ENCODE measurements at regions not wholly inside any gene's neighbourhood (a gene's known extent, or its start where the extent isn't known, plus 50 kb on each side); places are given as distances from the start of the nearest gene placed in this dataset.

DNA sequence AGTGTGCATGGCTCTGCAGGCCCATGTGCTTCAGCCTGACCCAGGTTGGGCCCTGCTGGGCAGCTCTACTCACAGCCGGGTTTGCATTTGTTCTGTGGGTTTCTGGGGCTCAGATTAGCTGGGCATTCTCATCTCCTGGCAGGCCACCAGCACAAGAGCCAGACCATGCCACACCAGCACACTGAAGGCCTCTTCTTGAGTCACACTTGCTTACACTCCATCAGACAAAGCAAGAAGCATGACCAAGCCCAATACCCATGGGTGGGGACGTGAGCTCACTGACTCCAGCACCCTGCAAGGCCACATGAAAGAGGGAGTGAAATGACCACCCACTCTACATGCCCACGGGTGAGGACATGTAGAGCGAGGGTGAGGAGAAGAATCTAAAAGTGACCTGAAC is 257.8 kb upstream of the PPP2R2D start:
- DNase-seq (ENCODE audit: low read depth) = no peak
- TF ChIP-seq, protein P1, sequence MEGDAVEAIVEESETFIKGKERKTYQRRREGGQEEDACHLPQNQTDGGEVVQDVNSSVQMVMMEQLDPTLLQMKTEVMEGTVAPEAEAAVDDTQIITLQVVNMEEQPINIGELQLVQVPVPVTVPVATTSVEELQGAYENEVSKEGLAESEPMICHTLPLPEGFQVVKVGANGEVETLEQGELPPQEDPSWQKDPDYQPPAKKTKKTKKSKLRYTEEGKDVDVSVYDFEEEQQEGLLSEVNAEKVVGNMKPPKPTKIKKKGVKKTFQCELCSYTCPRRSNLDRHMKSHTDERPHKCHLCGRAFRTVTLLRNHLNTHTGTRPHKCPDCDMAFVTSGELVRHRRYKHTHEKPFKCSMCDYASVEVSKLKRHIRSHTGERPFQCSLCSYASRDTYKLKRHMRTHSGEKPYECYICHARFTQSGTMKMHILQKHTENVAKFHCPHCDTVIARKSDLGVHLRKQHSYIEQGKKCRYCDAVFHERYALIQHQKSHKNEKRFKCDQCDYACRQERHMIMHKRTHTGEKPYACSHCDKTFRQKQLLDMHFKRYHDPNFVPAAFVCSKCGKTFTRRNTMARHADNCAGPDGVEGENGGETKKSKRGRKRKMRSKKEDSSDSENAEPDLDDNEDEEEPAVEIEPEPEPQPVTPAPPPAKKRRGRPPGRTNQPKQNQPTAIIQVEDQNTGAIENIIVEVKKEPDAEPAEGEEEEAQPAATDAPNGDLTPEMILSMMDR (IDR thresholded peaks at IDR 0.05; ENCODE audit: insufficient read depth, low read depth, low read length, missing control alignments) = no peak

DNA sequence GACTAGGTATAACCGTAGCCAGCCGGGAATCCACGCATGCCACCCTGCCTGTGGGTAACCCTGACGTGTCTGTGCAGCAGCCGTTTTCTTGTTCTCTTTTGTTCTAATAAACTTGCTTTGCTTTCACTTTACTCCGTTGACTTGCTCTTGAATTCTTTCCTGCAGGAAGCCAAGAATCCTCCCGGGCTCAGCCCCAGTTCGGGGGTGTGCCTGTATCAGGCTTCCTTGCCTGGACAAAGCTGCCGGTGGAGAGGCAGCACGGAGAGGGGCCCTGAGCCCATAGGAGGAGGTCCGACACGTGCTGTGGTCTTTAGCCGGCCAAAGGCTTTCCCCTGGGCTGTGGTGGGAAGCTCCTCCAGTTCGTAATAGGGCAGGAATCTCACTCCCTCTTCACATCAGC is 256.5 kb upstream of the PPP2R2D start:
- TF ChIP-seq, protein P1 (IDR thresholded peaks at IDR 0.05; ENCODE audit: insufficient read depth, low read depth, low read length, missing control alignments) = no peak
- no peak for DNase-seq (ENCODE audit: low read depth)
- H3K4me3 ChIP-seq (ENCODE audit: low read depth, low read length) = no peak overlapping the region

More for the DNA sequence above, 257.8 kb upstream of the PPP2R2D start:
- H3K4me3 ChIP-seq (ENCODE audit: low read depth, low read length) = no peak overlapping the region

DNA sequence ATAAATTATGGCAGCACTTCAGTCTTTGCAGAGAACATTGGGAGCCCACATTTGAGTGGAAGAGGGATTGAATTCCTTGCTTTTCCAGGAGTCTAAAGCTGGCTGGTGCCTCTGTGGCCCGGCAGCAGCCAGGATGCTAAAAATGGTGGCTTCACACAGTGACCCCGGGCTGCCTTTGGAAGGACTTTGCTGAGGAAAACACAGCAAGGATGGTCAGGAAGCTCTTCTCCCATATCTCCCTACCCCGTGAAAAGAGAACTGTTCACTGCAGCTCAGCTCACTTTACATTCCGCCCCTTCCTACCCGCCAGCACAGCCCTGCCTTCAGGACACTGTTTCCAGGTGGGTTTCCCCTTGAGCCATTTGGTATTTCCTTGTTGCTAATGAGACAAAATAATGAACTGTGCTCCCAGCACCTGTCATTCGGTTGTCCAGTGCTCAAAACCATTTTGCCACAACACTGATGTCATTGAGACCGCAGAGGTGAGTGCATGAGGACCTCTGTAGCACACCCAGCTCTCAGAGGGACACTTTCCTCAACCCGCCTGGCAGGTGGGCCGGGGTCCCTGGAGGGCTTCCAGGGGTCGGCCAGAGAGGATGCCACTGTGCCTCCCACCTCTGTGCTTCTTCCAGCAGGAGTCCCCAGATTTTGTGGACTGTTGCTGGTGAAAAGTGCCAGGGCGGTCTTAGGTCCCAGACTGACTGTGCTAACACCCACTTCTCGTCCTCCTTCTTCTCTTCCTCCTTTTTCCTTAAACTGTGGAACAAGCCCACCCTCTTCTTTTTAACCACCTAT is 255.7 kb upstream of the PPP2R2D start:
- TF ChIP-seq, protein P1 (IDR thresholded peaks at IDR 0.05; ENCODE audit: insufficient read depth, low read depth, low read length, missing control alignments) = no peak
- no peak overlapping the region for H3K4me3 ChIP-seq (ENCODE audit: low read depth, low read length)
- no peak for DNase-seq (ENCODE audit: low read depth)

DNA sequence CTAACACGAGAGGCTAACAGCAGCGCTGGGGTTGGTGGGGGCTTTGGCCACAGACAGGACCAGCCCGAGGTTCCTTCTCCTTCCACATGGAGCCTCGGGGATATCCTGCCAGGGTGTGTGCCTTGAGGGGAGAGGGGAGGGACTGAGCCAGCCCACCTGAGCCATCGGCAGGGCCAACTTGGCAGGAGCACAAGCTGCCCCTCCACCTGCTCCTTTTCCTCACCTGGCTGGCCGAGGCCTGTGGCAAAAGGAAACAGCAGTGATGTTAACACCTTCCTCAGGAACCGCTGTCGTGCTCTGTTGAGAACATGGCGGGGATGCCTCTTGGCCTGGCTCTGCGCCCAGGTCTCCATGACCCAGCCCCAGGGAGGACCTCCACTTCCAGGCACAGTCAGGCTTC is 255.1 kb upstream of the PPP2R2D start:
- DNase-seq (ENCODE audit: low read depth) = no peak
- H3K4me3 ChIP-seq (ENCODE audit: low read depth, low read length) = no peak overlapping the region
- TF ChIP-seq, protein P1 (IDR thresholded peaks at IDR 0.05; ENCODE audit: insufficient read depth, low read depth, low read length, missing control alignments) = no peak

DNA sequence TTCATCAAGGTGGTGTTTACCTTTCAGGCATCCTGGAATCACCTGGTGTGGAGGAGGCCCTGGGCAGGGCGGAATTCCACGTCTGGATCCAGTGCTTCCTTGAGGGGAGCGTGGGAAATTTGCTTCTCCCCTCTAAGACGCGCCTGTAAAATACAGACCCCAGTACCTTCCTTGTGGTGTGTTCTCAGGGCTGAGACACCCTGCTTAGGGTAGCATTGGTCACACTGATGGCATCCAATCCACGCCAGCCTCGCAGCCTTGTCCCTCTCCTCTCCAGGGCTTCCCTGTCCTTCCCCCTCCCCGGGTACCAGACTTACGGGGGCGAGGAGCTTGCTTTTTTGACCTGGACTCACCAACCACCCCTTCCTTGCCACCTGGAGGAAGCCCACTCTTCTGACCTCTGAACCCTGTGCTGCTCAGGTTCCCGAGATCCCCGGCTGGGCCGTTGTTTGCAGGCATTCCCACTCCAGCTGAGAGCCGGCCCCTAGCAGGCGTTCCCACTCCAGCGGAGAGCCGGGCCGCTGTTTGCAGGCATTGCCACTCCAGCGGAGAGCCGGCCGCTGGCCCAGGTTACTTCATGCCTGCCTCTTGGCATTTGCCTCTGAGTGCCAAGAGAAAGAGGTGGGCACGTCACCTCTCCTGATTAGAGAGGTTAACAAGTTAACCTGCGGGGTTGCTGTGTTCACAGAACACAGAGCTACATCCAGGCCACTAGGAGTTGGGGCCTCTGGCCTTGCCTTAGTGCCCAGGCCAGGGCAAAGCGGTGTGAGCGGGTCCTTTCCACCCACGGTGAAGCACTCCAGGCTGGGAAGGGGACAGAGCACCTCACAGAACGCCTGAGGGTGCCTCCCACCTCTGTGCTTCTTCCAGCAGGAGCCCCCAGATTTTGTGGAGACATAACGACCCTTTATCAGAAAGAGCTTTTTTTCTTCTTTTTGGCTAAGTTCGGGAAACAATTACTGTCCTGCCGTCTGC is 254.0 kb upstream of the PPP2R2D start:
- no peak for DNase-seq (ENCODE audit: low read depth)
- no peak overlapping the region for H3K4me3 ChIP-seq (ENCODE audit: low read depth, low read length)
- TF ChIP-seq, protein P1 (IDR thresholded peaks at IDR 0.05; ENCODE audit: insufficient read depth, low read depth, low read length, missing control alignments) = no peak

DNA sequence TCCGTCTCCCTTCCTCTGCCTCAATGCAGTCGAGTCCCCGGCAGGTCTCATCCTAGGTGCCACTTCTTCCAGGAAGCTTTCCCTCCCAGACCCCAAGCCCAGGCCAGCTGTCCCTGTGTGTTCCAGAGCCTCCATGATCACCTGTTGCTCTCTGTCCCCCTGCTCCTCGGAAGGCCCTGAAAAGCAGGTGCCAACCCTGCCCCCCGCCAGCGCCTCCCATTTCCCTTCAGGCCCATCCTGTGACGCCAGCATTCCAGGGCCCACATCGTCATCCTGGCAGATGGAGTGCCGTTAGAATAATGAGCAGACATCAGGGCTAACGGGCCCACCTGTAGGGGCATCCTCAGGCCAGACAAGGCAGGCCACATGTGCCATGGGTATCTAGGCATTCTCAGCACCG is 253.0 kb upstream of the PPP2R2D start:
- H3K4me3 ChIP-seq (ENCODE audit: low read depth, low read length) = no peak overlapping the region
- DNase-seq (ENCODE audit: low read depth) = no peak
- TF ChIP-seq, protein P1 (IDR thresholded peaks at IDR 0.05; ENCODE audit: insufficient read depth, low read depth, low read length, missing control alignments) = no peak
